Neuronal stem cell (in vitro differentiated cells): ENCODE measurements at regions not wholly inside any gene's neighbourhood (a gene's known extent, or its start where the extent isn't known, plus 50 kb on each side); places are given as distances from the start of the nearest gene placed in this dataset.

Source experiments
- DNase-seq: peaks from one replicate; pipeline ENCODE4 v3.0.0-alpha.2; 2013; ENCODE audit warnings: low spot score
- H2AFZ ChIP-seq: one replicate; pipeline ENCODE4 v1.6.1; 2013; ENCODE audit warnings: mild to moderate bottlenecking, low read length, inconsistent platforms
- H2AK5ac ChIP-seq: 2 replicates; pipeline ENCODE4 v1.6.1; 2013; ENCODE audit warnings: low read depth, mild to moderate bottlenecking, inconsistent platforms, low read length, moderate library complexity, mixed read lengths
- H2BK120ac ChIP-seq: 2 replicates; pipeline ENCODE4 v1.6.1; 2013; ENCODE audit warnings: low read depth, mild to moderate bottlenecking, inconsistent platforms, low read length, moderate library complexity, mixed read lengths
- H2BK12ac ChIP-seq: one replicate; pipeline ENCODE4 v1.6.1; 2013; ENCODE audit warnings: low read length, inconsistent platforms
- H2BK15ac ChIP-seq: 2 replicates; pipeline ENCODE4 v1.6.1; 2013; ENCODE audit warnings: mild to moderate bottlenecking, low read length, inconsistent platforms, mixed read lengths
- H2BK5ac ChIP-seq: one replicate; pipeline ENCODE4 v1.6.1; 2013; ENCODE audit warnings: inconsistent platforms, mild to moderate bottlenecking, low read length, moderate library complexity
- H3K14ac ChIP-seq: one replicate; pipeline ENCODE4 v1.6.1; 2013; ENCODE audit warnings: low read length, inconsistent platforms
- H3K18ac ChIP-seq: 2 replicates; pipeline ENCODE4 v1.6.1; 2013; ENCODE audit warnings: low read length, inconsistent platforms
- H3K23ac ChIP-seq: 2 replicates; pipeline ENCODE4 v1.6.1; 2013; ENCODE audit warnings: low read depth, mild to moderate bottlenecking, mixed read lengths, low read length, inconsistent platforms; ENCODE audit not compliant: poor library complexity
- H3K27ac ChIP-seq: replicated peaks from 3 replicates; pipeline ENCODE4 v1.5.1; 2013; ENCODE audit warnings: low read length, inconsistent platforms
- H3K27me3 ChIP-seq, 3 experiments: 2 replicates each; pipeline ENCODE4 v1.6.1; 2013; ENCODE audit warnings: low read length in 3 of 3, mild to moderate bottlenecking in 2 of 3, inconsistent platforms in 1 of 3, low read depth in 1 of 3, mixed read lengths in 1 of 3, moderate library complexity in 1 of 3; ENCODE audit not compliant: control insufficient read depth in 3 of 3, insufficient read depth in 3 of 3
- H3K36me3 ChIP-seq, 2 donors: replicated peaks in 1 of 2; 2 replicates each; pipeline ENCODE4 v1.6.1; 2013; ENCODE audit warnings: low read length in 2 of 2; ENCODE audit not compliant: control insufficient read depth in 2 of 2, insufficient read depth in 2 of 2
- H3K4ac ChIP-seq: 2 replicates; pipeline ENCODE4 v1.6.1; 2013; ENCODE audit warnings: inconsistent platforms, mild to moderate bottlenecking, low read length, moderate library complexity
- H3K4me1 ChIP-seq, 2 donors: 1 replicate in 1 of 2; 2 replicates in 1 of 2; pipeline ENCODE4 v1.6.1; 2013; ENCODE audit warnings: low read length in 2 of 2, low read depth in 1 of 2; ENCODE audit not compliant: control insufficient read depth in 2 of 2, insufficient read depth in 1 of 2
- H3K4me2 ChIP-seq: one replicate; pipeline ENCODE4 v1.6.1; 2013; ENCODE audit warnings: mild to moderate bottlenecking, low read length, inconsistent platforms; ENCODE audit not compliant: insufficient read depth, poor library complexity, severe bottlenecking
- H3K4me3 ChIP-seq, 2 donors: 2 replicates each; pipeline ENCODE4 v1.5.1; 2013; ENCODE audit warnings: low read length in 2 of 2, mild to moderate bottlenecking in 2 of 2, inconsistent platforms in 1 of 2, moderate library complexity in 1 of 2
- H3K79me1 ChIP-seq: one replicate; pipeline ENCODE4 v1.6.1; 2013; ENCODE audit warnings: low read depth, mild to moderate bottlenecking, inconsistent platforms, low read length, moderate library complexity
- H3K9ac ChIP-seq: one replicate; pipeline ENCODE4 v1.6.1; 2013; ENCODE audit warnings: mild to moderate bottlenecking, low read depth, low read length, inconsistent platforms; ENCODE audit not compliant: poor library complexity
- H3K9me3 ChIP-seq, 2 donors: replicated peaks in 1 of 2; 2 replicates each; pipeline versions ENCODE3 to v1.6.1; 2013; ENCODE audit warnings: low read length in 2 of 2, mild to moderate bottlenecking in 2 of 2, inconsistent platforms in 1 of 2, low read depth in 1 of 2, mixed read lengths in 1 of 2, moderate library complexity in 1 of 2; ENCODE audit not compliant: control insufficient read depth in 2 of 2, insufficient read depth in 1 of 2
- H4K8ac ChIP-seq: one replicate; pipeline ENCODE4 v1.6.1; 2013; ENCODE audit warnings: low read depth, mild to moderate bottlenecking, inconsistent platforms, low read length, moderate library complexity
- H4K91ac ChIP-seq: one replicate; pipeline ENCODE4 v1.6.1; 2013; ENCODE audit warnings: low read length, low read depth, mild to moderate bottlenecking, inconsistent platforms; ENCODE audit not compliant: poor library complexity
- WGBS, 2 donors: extraction: QIAGEN DNeasy Blood & Tissue Kit; methylation state at CpG; one replicate each; pipeline ENCODE4 v1.1.7; 2013; ENCODE audit warnings: missing lambda C conversion rate in 2 of 2, mixed read lengths in 1 of 2; ENCODE audit not compliant: insufficient read length in 2 of 2, insufficient replicate concordance in 1 of 2; ENCODE audit errors: extremely low coverage in 2 of 2; 5-methylcytosine and 5-hydroxymethylcytosine counted together

- no peaks in the 10 kb centered on the region for H3K27me3 ChIP-seq
- H2AK5ac ChIP-seq, result no peak overlapping the region
- no peak overlapping the region for H3K14ac ChIP-seq
- H2BK120ac ChIP-seq, result no peak overlapping the region
- no peak overlapping the region for H2BK12ac ChIP-seq
- H3K4me1 ChIP-seq, result peaks cover 0 to 3% of the 10 kb centered on the region in 2 donors
- no peak overlapping the region for H2BK15ac ChIP-seq
- no peak overlapping the region for H3K27ac ChIP-seq
- H2AFZ ChIP-seq, result no peak overlapping the region
- no peak overlapping the region for H3K23ac ChIP-seq
- no peak overlapping the region for H4K91ac ChIP-seq
- no peaks in the 10 kb centered on the region for H3K79me1 ChIP-seq
- no peak overlapping the region for H3K4ac ChIP-seq
- H3K9ac ChIP-seq, result no peak overlapping the region
- no peak overlapping the region for H4K8ac ChIP-seq
- DNase-seq, result no peak
- H3K9me3 ChIP-seq, result no peaks in the 10 kb centered on the region
- no peak overlapping the region for H2BK5ac ChIP-seq
- H3K36me3 ChIP-seq, result no peaks in the 10 kb centered on the region
- H3K18ac ChIP-seq, result no peak overlapping the region
- H3K4me3 ChIP-seq, result no peak overlapping the region
- H3K4me2 ChIP-seq, result no peak overlapping the region
Observed at GRCh38 chr5:68745448-68745847, 348.4 kb upstream of the SLC30A5 start.

- Histone ChIP-seq H2BK15ac (no peak overlapping the region), H3K27ac (no peak overlapping the region)
Observed at GRCh38 chr5:68746220-68746619, 347.6 kb upstream of the SLC30A5 start.

GRCh38 chr5:68746643-68747420, 347.0 kb upstream of the SLC30A5 start:
- no peak overlapping the region for H2BK12ac ChIP-seq
- no peak overlapping the region for H3K4me3 ChIP-seq
- no peak overlapping the region for H2AFZ ChIP-seq
- H3K4ac ChIP-seq, result no peak overlapping the region
- H2AK5ac ChIP-seq, result no peak overlapping the region
- H2BK15ac ChIP-seq, result no peak overlapping the region
- H3K36me3 ChIP-seq, result no peaks in the 10 kb centered on the region
- no peak overlapping the region for H4K91ac ChIP-seq
- no peaks in the 10 kb centered on the region for H3K27me3 ChIP-seq
- no peak overlapping the region for H3K18ac ChIP-seq
- no peak overlapping the region for H2BK120ac ChIP-seq
- H3K27ac ChIP-seq, result no peak overlapping the region
- no peak overlapping the region for H3K9ac ChIP-seq
- no peak overlapping the region for H3K4me2 ChIP-seq
- no peak for DNase-seq
- H4K8ac ChIP-seq, result no peak overlapping the region
- WGBS, 2 donors, result no CpG with 5 or more reads among the region's 14 CpGs
- no peak overlapping the region for H3K23ac ChIP-seq
- H3K4me1 ChIP-seq, result peaks cover 0 to 3% of the 10 kb centered on the region in 2 donors
- H3K9me3 ChIP-seq, result no peaks in the 10 kb centered on the region
- H2BK5ac ChIP-seq, result no peak overlapping the region
- H3K79me1 ChIP-seq, result no peaks in the 10 kb centered on the region
- no peak overlapping the region for H3K14ac ChIP-seq

More at GRCh38 chr5:68746220-68746619, 347.6 kb upstream of the SLC30A5 start:
- Histone ChIP-seq H3K4ac (no peak overlapping the region), H3K23ac (no peak overlapping the region), H3K14ac (no peak overlapping the region), H4K91ac (no peak overlapping the region), H2BK120ac (no peak overlapping the region), H3K18ac (no peak overlapping the region), H3K4me2 (no peak overlapping the region), H2BK12ac (no peak overlapping the region), H3K27me3 (no peaks in the 10 kb centered on the region), H3K36me3 (no peaks in the 10 kb centered on the region), H2AK5ac (no peak overlapping the region), H2BK5ac (no peak overlapping the region), H3K4me1 (peaks cover 0 to 3% of the 10 kb centered on the region in 2 donors), H2AFZ (no peak overlapping the region), H3K9me3 (no peaks in the 10 kb centered on the region), H4K8ac (no peak overlapping the region), H3K9ac (no peak overlapping the region), H3K4me3 (no peak overlapping the region), H3K79me1 (no peaks in the 10 kb centered on the region)
- DNase-seq, result no peak
- no CpG with 5 or more reads among the region's 4 CpGs for WGBS, 2 donors

GRCh38 chr5:68747521-68747920, 346.3 kb upstream of the SLC30A5 start:
- no peak overlapping the region for H3K27ac ChIP-seq
- no peak overlapping the region for H3K4me3 ChIP-seq
- no peak overlapping the region for H2BK15ac ChIP-seq
- H4K8ac ChIP-seq, result no peak overlapping the region
- no CpG with 5 or more reads among the region's 4 CpGs for WGBS, 2 donors
- H3K9ac ChIP-seq, result no peak overlapping the region
- H4K91ac ChIP-seq, result no peak overlapping the region
- no peak overlapping the region for H3K14ac ChIP-seq
- no peaks in the 10 kb centered on the region for H3K27me3 ChIP-seq
- no peak overlapping the region for H3K18ac ChIP-seq
- H3K9me3 ChIP-seq, result no peaks in the 10 kb centered on the region
- no peak overlapping the region for H3K23ac ChIP-seq
- no peak overlapping the region for H2BK5ac ChIP-seq
- no peaks in the 10 kb centered on the region for H3K79me1 ChIP-seq
- H3K36me3 ChIP-seq, result no peaks in the 10 kb centered on the region
- no peak overlapping the region for H3K4ac ChIP-seq
- H2AFZ ChIP-seq, result no peak overlapping the region
- peaks cover 0 to 3% of the 10 kb centered on the region in 2 donors for H3K4me1 ChIP-seq
- no peak overlapping the region for H2AK5ac ChIP-seq
- H2BK12ac ChIP-seq, result no peak overlapping the region
- H3K4me2 ChIP-seq, result no peak overlapping the region
- no peak overlapping the region for H2BK120ac ChIP-seq
- no peak for DNase-seq
